Activated T-cell treated with anti-CD3 and anti-CD28 coated beads for 48 hours (primary cell): ENCODE measurements at regions not wholly inside any gene's neighbourhood (a gene's known extent, or its start where the extent isn't known, plus 50 kb on each side); places are given as distances from the start of the nearest gene placed in this dataset.

ENCODE experiments used
- DNase-seq: peaks from one replicate; pipeline ENCODE4 v3.0.0-alpha.2; 2020; ENCODE audit warnings: low read depth

- DNase-seq, result no peak
Observed at GRCh38 chr21:27251752-27252151, 284.9 kb upstream of the ADAMTS5 start.

- DNase-seq, result no peak
Observed at GRCh38 chr21:27250366-27250765, 283.5 kb upstream of the ADAMTS5 start.

DNA sequence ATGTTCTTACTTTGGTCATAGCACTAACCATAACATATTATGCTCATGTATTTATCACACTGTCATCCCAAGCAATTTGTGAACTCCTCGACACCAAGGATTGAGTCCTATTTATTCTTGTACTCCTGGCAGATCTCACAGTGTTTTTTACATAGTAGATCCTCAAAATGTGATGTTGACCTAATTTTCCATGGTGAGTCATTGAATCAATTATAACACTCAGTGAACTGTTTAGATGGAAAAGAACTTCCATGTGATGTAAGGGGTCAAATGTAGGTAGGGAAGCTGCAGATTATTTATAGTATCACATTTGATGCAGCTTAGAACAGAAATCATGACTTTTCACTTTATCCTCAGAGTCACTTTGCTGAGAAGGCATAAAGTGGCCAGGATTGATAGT lies 281.9 kb upstream of the ADAMTS5 start:
- no peak for DNase-seq

DNA sequence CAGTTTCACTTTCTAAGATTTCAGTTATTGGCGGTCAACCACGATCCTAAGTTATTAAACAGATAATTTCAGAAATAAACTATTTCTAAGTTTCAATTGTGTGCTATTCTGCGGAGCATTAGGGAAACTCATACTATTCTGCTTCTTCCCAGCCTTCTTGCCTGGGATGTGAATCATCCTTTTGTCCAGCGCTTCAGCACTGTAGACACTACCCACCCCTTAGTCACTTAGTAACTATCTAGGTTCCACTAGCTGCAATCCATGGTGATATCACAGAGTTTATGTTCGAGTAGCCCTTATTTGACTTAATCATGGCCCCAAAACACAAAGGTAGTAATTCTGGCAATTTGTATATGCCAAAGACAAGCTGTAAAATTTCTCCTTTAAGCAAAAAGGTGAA lies 279.9 kb upstream of the ADAMTS5 start:
- DNase-seq, result no peak

DNA sequence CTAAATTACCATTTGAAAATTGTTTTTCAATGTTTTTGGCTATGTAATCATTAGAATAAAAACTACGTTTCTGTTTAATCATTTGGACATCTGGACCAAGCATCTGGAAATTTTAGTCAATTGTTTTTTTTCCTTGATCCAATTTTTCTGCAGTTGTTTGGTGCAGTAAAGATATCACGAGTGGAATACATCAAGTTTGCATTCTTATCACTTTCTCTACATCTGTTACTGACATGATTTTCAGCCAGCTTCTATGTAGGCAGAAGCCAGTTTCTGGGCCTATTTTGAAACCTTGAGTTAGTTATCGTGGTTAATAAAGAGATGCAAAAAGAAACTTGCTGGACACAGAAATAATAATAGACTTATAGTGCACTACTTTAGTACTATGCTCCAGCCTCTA lies 277.9 kb upstream of the ADAMTS5 start:
- no peak for DNase-seq

DNA sequence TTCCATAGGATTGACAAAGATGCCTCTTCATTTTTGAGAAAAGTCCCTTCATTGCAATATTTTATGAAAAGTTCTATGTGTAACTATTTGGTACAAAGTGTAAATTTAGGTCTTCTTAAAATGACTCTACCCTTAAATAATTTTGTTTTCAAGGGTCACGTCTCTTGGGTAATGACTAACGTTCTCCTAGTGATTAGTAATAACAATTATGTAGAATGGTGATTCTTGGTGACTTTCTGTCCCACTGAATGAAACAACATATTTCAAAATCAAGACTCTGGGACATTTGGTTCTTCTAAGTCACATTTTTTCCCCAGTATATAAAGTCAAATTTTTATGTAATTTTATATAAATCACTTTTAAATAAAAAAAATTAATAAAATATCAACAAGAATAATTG lies 277.5 kb upstream of the ADAMTS5 start:
- no peak for DNase-seq

DNA sequence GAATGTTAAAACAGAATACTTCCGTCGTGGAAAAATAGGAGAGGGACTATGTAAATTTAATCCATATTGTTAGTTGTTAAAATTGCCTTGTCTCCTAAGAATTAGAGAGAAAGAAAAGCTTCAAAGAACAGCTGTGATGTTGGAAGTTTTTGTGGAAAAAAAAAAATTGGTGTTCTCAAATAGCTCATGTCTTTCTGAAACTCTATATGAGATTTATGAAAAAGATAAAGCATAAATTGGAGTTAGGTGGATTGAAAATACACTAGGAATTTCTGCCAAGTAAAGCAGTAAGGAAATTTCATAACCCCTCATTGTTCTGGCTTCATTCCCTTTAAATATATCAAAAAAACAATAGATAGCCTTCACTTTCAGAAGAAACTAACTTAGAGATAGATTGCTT lies 274.0 kb upstream of the ADAMTS5 start:
- no peak for DNase-seq

DNA sequence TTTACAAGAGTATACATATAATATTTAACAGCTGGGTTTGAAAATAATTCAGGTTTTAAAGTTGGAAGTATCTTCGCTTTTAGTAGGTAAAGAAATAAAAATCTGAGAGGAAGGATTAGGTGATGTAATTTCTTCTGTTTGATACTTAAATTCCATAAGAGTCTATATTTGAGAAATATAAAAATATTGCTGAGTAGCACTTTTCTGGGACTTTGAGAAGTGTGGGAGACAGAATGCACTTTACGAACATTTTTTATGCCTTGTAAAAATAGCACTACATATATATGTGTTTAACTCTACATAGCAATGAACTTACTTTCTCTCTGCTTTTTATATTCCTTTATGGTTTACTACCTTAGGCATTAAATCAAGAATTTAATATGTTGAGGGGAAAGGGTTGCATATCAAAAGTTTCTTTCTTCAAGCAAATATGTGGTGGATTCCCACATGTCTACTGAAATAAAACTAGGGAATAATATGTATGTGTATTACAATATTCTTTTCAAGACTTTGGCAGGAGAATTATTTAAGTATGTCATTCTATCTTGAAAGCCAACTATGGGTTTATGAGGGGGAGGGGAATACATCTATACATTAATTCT lies 266.7 kb upstream of the ADAMTS5 start:
- DNase-seq, result no peak

GRCh38 chr21:27225940-27226339 lies 259.1 kb upstream of the ADAMTS5 start:
- DNase-seq, result no peak

DNA sequence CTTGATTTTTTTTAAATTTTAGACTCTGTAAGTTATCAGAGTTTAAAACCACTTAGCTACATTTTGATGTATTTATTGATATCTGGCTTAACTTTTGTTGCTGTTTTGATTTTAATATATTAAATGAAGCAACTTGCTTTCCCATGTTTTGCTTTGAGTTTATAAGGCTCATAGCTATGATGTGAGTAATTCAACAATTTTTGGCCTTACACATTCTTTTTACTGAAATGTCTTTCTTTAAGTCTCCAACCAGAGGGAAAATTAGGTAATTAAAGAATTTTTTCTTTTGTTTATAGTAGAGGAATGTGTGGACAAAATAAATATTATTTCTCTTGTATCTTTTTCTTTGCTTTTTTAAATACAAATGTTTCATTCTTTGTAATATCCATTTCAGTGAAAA lies 258.3 kb upstream of the ADAMTS5 start:
- DNase-seq, result no peak

DNA sequence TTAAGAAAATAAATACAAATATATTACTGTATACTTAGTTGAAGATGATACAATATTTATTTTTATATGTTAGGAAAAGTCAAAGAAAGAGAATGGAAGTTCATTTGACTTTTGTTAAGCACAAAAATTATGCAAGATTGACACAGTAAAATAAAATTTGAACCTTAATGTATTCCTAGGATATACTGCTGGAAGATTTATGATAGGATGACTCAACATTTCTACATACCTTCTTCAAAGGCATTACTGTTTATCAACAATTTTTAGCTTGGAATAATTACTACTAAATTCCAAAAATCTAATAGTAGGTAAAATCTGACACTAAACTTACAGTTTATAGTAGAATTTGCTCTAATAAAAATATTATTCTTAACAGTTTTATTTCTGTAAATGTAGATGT lies 257.3 kb upstream of the ADAMTS5 start:
- no peak for DNase-seq

- no peak for DNase-seq
Observed at GRCh38 chr21:27221077-27221476, 254.2 kb upstream of the ADAMTS5 start.

DNA sequence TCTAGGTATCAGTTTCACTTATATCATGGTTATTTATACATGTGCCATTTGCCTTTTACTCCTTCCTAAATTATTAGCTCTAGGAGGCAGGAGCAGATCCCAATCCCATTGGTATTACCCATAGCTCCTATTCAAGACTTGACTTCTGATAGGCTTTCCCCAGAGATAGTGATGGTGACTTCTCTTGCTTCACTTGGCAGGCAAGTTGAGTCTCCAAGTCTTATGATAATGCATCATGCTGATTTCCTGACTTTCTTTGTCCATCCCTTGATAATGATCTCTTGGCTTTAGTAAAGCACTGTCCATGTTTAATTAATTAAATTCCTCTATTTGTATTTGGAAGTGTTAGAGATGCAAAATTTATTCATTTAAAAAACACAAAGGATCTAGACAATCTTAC lies 253.5 kb upstream of the ADAMTS5 start:
- no peak for DNase-seq

DNA sequence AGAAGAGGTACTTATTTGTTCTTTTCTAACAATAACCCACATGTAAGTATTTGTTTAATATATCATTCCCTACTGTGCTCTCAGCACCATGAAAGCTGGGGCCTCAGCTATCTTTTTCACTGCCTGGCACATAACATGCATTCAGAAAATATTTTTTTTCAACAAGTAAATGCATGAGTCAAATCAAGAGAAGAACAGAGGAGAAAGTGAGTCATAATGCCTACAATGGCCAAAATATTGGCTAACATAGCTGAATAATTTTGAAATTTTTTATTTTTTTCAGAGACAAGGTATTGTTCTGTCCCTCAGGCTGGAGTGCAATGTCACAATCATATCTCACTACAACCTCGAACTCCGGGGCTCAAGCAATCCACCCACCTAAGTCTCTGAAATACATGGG lies 252.2 kb upstream of the ADAMTS5 start:
- DNase-seq, result no peak

GRCh38 chr21:27213303-27213702 lies 246.4 kb upstream of the ADAMTS5 start:
- no peak for DNase-seq

DNA sequence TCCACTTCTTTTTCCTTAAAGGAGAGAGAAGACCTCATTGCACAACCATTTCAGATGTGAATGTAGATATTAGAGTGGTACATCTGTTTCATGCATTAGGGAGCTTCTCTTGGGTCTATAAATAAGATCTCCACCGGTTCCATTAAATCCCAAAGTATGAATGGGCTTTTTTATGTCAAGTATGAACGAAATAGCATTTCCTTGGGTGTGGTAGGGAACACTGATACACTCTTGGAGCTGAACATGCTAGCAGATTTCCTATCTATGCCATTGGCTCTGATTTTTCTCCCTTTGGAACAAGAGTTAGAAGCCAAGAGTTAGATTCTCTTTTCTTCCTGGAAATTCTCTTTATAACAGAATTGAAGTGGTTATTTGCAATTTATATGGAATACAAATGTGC lies 245.6 kb upstream of the ADAMTS5 start:
- DNase-seq, result no peak

- DNase-seq, result no peak
Observed at GRCh38 chr21:27209546-27209945, 242.7 kb upstream of the ADAMTS5 start.

GRCh38 chr21:27206368-27206982 lies 239.6 kb upstream of the ADAMTS5 start:
- no peak for DNase-seq

DNA sequence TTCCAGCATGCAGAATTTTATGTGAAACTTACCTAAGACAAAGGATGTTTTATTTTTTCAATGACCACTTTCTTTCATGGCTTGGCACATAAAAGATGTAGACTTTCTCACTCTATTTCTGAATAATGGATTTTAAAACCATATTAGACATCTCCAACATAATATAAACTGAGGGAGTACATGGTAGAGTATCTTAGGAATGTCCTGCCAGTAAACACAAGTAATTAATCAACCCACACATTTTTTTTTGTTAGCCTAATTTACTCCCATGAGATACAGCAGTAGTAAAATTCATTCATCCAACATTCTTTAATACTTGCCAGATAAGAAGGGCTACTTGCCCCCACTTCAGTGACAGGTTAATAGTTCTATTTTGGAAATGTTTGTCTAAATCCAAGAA lies 235.4 kb upstream of the ADAMTS5 start:
- DNase-seq, result no peak

- no peak for DNase-seq
Observed at GRCh38 chr21:27201197-27201596, 234.3 kb upstream of the ADAMTS5 start.

- DNase-seq, result no peak
Observed at GRCh38 chr21:27196651-27197050, 229.8 kb upstream of the ADAMTS5 start.

DNA sequence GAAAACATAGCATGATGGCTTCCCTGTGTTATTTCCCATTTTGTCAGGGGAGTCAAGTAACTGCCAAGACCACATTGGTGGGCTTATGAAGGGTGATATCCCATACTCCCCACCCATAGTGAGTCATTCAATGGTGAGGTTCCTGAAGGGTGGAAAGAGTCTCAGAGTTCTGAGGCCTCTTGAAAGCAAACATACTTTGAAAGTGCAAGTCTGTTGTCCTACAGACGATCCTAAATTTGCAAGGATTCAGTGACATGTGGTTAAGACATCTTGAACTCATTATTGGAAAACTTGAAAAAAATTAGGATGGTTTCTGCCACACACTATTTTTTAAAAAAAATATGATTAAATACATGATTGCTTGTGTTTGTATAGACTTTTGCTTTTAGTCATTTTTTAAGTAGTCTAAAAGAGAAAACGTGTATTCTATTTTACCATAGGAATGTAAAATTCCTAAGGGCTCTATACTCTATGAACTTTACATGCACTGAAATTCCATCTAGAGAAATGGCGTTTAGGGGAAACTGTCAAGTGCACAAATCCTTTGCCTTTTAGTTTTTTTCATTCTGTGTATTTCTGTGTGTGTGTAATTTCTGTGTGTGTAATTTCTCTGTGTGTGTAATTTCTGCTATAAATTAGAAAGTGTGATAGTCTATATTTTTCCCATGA lies 225.5 kb upstream of the ADAMTS5 start:
- DNase-seq, result no peak

- no peak for DNase-seq
Observed at GRCh38 chr21:27190601-27191000, 223.7 kb upstream of the ADAMTS5 start.

GRCh38 chr21:27189870-27190269 lies 223.0 kb upstream of the ADAMTS5 start:
- no peak for DNase-seq
